ENCODE measurements at regions not wholly inside any gene's neighbourhood (a gene's known extent, or its start where the extent isn't known, plus 50 kb on each side); places are given as distances from the start of the nearest gene placed in this dataset.

GRCh38 chr4:137701401-137701800 lies 169.1 kb upstream of the PCDH18 start:
- H3K23ac ChIP-seq (ENCODE audit: low read depth, low read length): no peak overlapping the region
- H3K18ac ChIP-seq (ENCODE audit: low read depth, low read length): peak overlapping the region; percentile 97
- dilution Hi-C loops (cut with HindIII; ENCODE audit: low sequenced_read_pairs, unreplicated experiment) (no loop called here), in situ Hi-C loops (cut with MboI; ENCODE audit: low sequenced_read_pairs) (no loop called here), intact Hi-C loops (cut with micrococcal nuclease) (no loop called here)
- peak overlapping the region; percentile 78; the same call in 1 of the 2 replicates for H3K4ac ChIP-seq (ENCODE audit: low read depth, low read length)
- peaks cover 16% of the 10 kb centered on the region for H3K4me1 ChIP-seq (ENCODE audit: control insufficient read depth, insufficient read depth, low read length)
- no peaks in the 10 kb centered on the region for H3K36me3 ChIP-seq (ENCODE audit: control insufficient read depth, insufficient read depth, low read length)
- no peak overlapping the region for H3K4me3 ChIP-seq (ENCODE audit: insufficient read depth, low read depth, low read length)
- H3K9ac ChIP-seq (ENCODE audit: low read depth, low read length): no peak overlapping the region
- BruUV-seq (replicated peaks): no TSS peak
- H2AK9ac ChIP-seq (replicated peaks; ENCODE audit: low read depth, low read length, poor library complexity): no peak overlapping the region
- H3K79me1 ChIP-seq (ENCODE audit: low read depth in 1 of 2, low read length in 2 of 2): no peaks in the 10 kb centered on the region
- peak overlapping the region; percentile 81 for H4K5ac ChIP-seq (ENCODE audit: low read depth, low read length)
- no peak overlapping the region for H2AK5ac ChIP-seq (ENCODE audit: low read depth, low read length)
- H3K56ac ChIP-seq (ENCODE audit: extremely low read depth, insufficient read depth, low read length): no peak overlapping the region
- H4K20me1 ChIP-seq (ENCODE audit: insufficient read depth, low read length): no peaks in the 10 kb centered on the region
- peaks cover 4% of the 10 kb centered on the region; the same call in 1 of the 2 replicates for H3K9me1 ChIP-seq (ENCODE audit: insufficient read depth, low read length)
- no peak overlapping the region for H2AFZ ChIP-seq (replicated peaks; ENCODE audit: low read length, poor library complexity)
- H3K27ac ChIP-seq (ENCODE audit: insufficient read depth, low read length): peak overlapping the region; percentile 39; the same call in 1 of the 2 replicates
- TF ChIP-seq RFX5 (IDR thresholded peaks at IDR 0.05; ENCODE audit: low read depth, low read length) (no peak), CEBPB (IDR thresholded peaks at IDR 0.05; ENCODE audit: low read depth, low read length) (no peak), MAZ (IDR thresholded peaks at IDR 0.05; ENCODE audit: borderline replicate concordance, low read depth, low read length) (no peak), MXI1 (IDR thresholded peaks at IDR 0.05; ENCODE audit: borderline replicate concordance, low read depth, low read length) (no peak), USF2 (IDR thresholded peaks at IDR 0.05; ENCODE audit: low read depth, low read length) (no peak), NFE2L2 (IDR thresholded peaks at IDR 0.05; ENCODE audit: low read depth, low read length) (no peak), CHD1 (IDR thresholded peaks at IDR 0.05; ENCODE audit: low read depth, low read length) (no peak), FOS (IDR thresholded peaks at IDR 0.05; ENCODE audit: low read depth, low read length) (no peak), RAD21 (IDR thresholded peaks at IDR 0.05; ENCODE audit: low read length) (no peak), POLR2A (IDR thresholded peaks at IDR 0.05; ENCODE audit: low read depth, low read length) (no peak), MAFK (IDR thresholded peaks at IDR 0.05; ENCODE audit: low read depth, low read length) (no peak), SMC3 (IDR thresholded peaks at IDR 0.05; ENCODE audit: low read depth, low read length) (no peak), RCOR1 (IDR thresholded peaks at IDR 0.05; ENCODE audit: insufficient replicate concordance, low read length) (no peak), BHLHE40 (IDR thresholded peaks at IDR 0.05; ENCODE audit: low read depth, low read length) (no peak)
- TF ChIP-seq, protein P1, sequence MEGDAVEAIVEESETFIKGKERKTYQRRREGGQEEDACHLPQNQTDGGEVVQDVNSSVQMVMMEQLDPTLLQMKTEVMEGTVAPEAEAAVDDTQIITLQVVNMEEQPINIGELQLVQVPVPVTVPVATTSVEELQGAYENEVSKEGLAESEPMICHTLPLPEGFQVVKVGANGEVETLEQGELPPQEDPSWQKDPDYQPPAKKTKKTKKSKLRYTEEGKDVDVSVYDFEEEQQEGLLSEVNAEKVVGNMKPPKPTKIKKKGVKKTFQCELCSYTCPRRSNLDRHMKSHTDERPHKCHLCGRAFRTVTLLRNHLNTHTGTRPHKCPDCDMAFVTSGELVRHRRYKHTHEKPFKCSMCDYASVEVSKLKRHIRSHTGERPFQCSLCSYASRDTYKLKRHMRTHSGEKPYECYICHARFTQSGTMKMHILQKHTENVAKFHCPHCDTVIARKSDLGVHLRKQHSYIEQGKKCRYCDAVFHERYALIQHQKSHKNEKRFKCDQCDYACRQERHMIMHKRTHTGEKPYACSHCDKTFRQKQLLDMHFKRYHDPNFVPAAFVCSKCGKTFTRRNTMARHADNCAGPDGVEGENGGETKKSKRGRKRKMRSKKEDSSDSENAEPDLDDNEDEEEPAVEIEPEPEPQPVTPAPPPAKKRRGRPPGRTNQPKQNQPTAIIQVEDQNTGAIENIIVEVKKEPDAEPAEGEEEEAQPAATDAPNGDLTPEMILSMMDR (conservative IDR thresholded peaks at IDR 0.05; ENCODE audit: low read depth, low read length): no peak
- TF ChIP-seq, protein P2, sequence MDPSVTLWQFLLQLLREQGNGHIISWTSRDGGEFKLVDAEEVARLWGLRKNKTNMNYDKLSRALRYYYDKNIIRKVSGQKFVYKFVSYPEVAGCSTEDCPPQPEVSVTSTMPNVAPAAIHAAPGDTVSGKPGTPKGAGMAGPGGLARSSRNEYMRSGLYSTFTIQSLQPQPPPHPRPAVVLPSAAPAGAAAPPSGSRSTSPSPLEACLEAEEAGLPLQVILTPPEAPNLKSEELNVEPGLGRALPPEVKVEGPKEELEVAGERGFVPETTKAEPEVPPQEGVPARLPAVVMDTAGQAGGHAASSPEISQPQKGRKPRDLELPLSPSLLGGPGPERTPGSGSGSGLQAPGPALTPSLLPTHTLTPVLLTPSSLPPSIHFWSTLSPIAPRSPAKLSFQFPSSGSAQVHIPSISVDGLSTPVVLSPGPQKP (IDR thresholded peaks at IDR 0.05; ENCODE audit: borderline replicate concordance, low read depth, low read length): no peak
- WGBS, 2 experiments (ENCODE audit: extremely low coverage in 2 of 2, insufficient read length in 1 of 2): no CpG with 5 or more reads among the region's 1 CpG
- ATAC-seq (ENCODE audit: low read depth) (no peak), DNase-seq (no peak)
- peak overlapping the region; percentile 72 for H4K91ac ChIP-seq (ENCODE audit: insufficient read depth, low read depth, low read length)
- POLR2A ChIA-PET (ENCODE audit: unreplicated experiment): no interaction called here
- CTCF ChIA-PET: no interaction called here
- H3K9me3 ChIP-seq (ENCODE audit: control insufficient read depth, insufficient read depth, low read length): peaks cover 4% of the 10 kb centered on the region; the same call in 1 of the 2 replicates
- H2BK120ac ChIP-seq (ENCODE audit: low read depth, low read length): peak overlapping the region; percentile 88
- H2BK15ac ChIP-seq (ENCODE audit: low read depth, low read length): peak overlapping the region; percentile 83; the same call in 2 of the 3 replicates
- H2BK5ac ChIP-seq (ENCODE audit: low read depth, low read length, poor library complexity, severe bottlenecking): no peak overlapping the region
- peak overlapping the region in 1 of 2 experiments; percentile 77; a peak in 1 of 4 replicates for H4K8ac ChIP-seq (ENCODE audit: low read depth in 2 of 2, low read length in 2 of 2)
- no peaks in the 10 kb centered on the region for H3K27me3 ChIP-seq (ENCODE audit: control insufficient read depth, insufficient read depth, low read length)
- no peak overlapping the region for H3K4me2 ChIP-seq (ENCODE audit: low read depth, low read length)
- H3K14ac ChIP-seq (replicated peaks; ENCODE audit: low read depth, low read length): no peak overlapping the region
- H2BK20ac ChIP-seq (ENCODE audit: low read depth, low read length): peak overlapping the region; percentile 85

Measured in IMR-90 (cell line).